Tibial artery (tissue), 4 donors: ENCODE measurements at regions not wholly inside any gene's neighbourhood (a gene's known extent, or its start where the extent isn't known, plus 50 kb on each side); places are given as distances from the start of the nearest gene placed in this dataset.
"Not testable (repeated sequence)": the region's sequence is repeated elsewhere in the genome, so short reads cannot be mapped to it uniquely, and the experiment has no call there.

Experiments used
- DNase-seq, 2 donors: peaks; one replicate each; pipeline ENCODE4 v3.0.0-alpha.2; 2019
- H3K27ac ChIP-seq, 2 donors: fragments of 200-600 bp; sonication (generic) in 1 of 2; 1 replicate in 1 of 2; 2 replicates in 1 of 2; pipeline ENCODE4 v1.5.1; 2018 to 2019; ENCODE audit warnings: mild to moderate bottlenecking in 1 of 2
- H3K27me3 ChIP-seq, 2 donors: fragments of 200-600 bp; sonication (generic) in 1 of 2; one replicate each; pipeline versions ENCODE4 v1.5.1 to v1.6.0; 2016 to 2019
- H3K36me3 ChIP-seq, 3 donors: fragments of 200-600 bp; sonication (generic) in 2 of 3; one replicate each; pipeline ENCODE4 v1.5.1; 2016 to 2019; ENCODE audit warnings: mild to moderate bottlenecking in 2 of 3
- H3K4me1 ChIP-seq, 4 donors: fragments of 200-600 bp; sonication (generic) in 2 of 4; 1 replicate in 3 of 4; 2 replicates in 1 of 4; pipeline ENCODE4 v1.5.1; 2016 to 2019
- H3K4me3 ChIP-seq, 2 donors: fragments of 200-600 bp; sonication (generic) in 1 of 2; 1 replicate in 1 of 2; 2 replicates in 1 of 2; pipeline ENCODE4 v1.5.1; 2018 to 2019; ENCODE audit warnings: mild to moderate bottlenecking in 2 of 2
- H3K9me3 ChIP-seq, 3 donors: fragments of 200-600 bp; sonication (generic) in 1 of 3; one replicate each; pipeline ENCODE4 v1.5.1; 2016 to 2019
- CTCF ChIP-seq, 2 experiments: fragments of 200-600 bp in 1 of 2; fragments of 450-650 bp in 1 of 2; IDR thresholded peaks; one replicate each; pipeline ENCODE4 v1.5.1; 2017 to 2019; ENCODE audit warnings: antibody characterized with exemption in 2 of 2, mild to moderate bottlenecking in 1 of 2, moderate library complexity in 1 of 2
- intact Hi-C: fragments of 100-400 bp; cut with DNase I; formaldehyde crosslinking; loops from one replicate; pipeline ENCODE4 v1.15.0; 2023; ENCODE audit warnings: low total_unique reads

- intact Hi-C loops, result no loop called here
- DNase-seq, result peak in 1 of 2 donors; percentile 57
- no peak overlapping the region for H3K4me3 ChIP-seq
- TF ChIP-seq CTCF (IDR thresholded peaks at IDR 0.05), result no peak
- no peaks in the 10 kb centered on the region for H3K9me3 ChIP-seq
- H3K27ac ChIP-seq, result no peak overlapping the region
- peaks cover 0 to 14% (median 10%) of the 10 kb centered on the region in 4 donors for H3K4me1 ChIP-seq
- no peaks in the 10 kb centered on the region for H3K27me3 ChIP-seq
- H3K36me3 ChIP-seq, result no peaks in the 10 kb centered on the region
These were observed 284.8 kb upstream of the HS6ST1 start for GRCh38 chr2:128603411-128603924.

- Histone ChIP-seq H3K9me3 (no peaks in the 10 kb centered on the region), H3K36me3 (no peaks in the 10 kb centered on the region), H3K27ac (no peak overlapping the region), H3K4me1 (peaks cover 0 to 16% (median 11%) of the 10 kb centered on the region in 4 donors), H3K4me3 (no peak overlapping the region), H3K27me3 (no peaks in the 10 kb centered on the region)
- no peak for TF ChIP-seq CTCF (IDR thresholded peaks at IDR 0.05)
- peak in 1 of 2 donors; percentile 56 for DNase-seq
- intact Hi-C loops, result no loop called here
These were observed 285.4 kb upstream of the HS6ST1 start for GRCh38 chr2:128604045-128604444.

DNA sequence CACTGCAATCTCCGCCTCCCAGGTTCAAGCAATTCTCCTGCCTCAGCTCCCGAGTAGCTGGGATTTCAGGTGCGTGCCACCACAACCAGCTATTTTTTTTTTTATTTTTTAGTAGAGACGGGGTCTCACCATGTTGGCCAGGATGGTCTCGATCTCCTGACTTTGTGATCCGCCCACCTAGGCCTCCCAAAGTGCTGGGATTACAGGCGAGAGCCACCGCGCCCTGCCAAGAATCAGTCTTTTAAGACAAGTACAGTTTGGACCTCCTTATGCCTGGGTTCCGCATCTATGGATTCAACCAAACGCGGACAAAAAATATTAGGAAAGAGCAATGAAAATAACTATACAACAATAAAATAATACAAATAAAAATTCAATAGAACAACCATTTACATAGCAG, 285.9 kb upstream of the HS6ST1 start:
- H3K4me1 ChIP-seq, result peaks cover 0 to 16% (median 11%) of the 10 kb centered on the region in 4 donors
- H3K4me3 ChIP-seq, H3K27me3 ChIP-seq, H3K27ac ChIP-seq, H3K36me3 ChIP-seq, DNase-seq, intact Hi-C loops, H3K9me3 ChIP-seq: not testable (repeated sequence)

- DNase-seq, result peak in 1 of 2 donors; percentile 43
- TF ChIP-seq CTCF (IDR thresholded peaks at IDR 0.05), result no peak
- Histone ChIP-seq H3K4me3 (no peak overlapping the region), H3K9me3 (no peaks in the 10 kb centered on the region), H3K27me3 (no peaks in the 10 kb centered on the region), H3K4me1 (peaks cover 0 to 16% (median 11%) of the 10 kb centered on the region in 4 donors), H3K36me3 (no peaks in the 10 kb centered on the region), H3K27ac (no peak overlapping the region)
- intact Hi-C loops, result no loop called here
These were observed 286.8 kb upstream of the HS6ST1 start for GRCh38 chr2:128605421-128605820.

- Histone ChIP-seq H3K36me3 (no peaks in the 10 kb centered on the region), H3K4me3 (no peak overlapping the region), H3K27ac (no peak overlapping the region), H3K27me3 (no peaks in the 10 kb centered on the region), H3K9me3 (no peaks in the 10 kb centered on the region), H3K4me1 (peaks cover 0 to 16% (median 11%) of the 10 kb centered on the region in 4 donors)
- TF ChIP-seq CTCF (IDR thresholded peaks at IDR 0.05), result no peak
- intact Hi-C loops, result no loop called here
- peak in 1 of 2 donors; percentile 43 for DNase-seq
These were observed 287.3 kb upstream of the HS6ST1 start for GRCh38 chr2:128605931-128606330.

GRCh38 chr2:128606837-128607236, 288.2 kb upstream of the HS6ST1 start:
- no peak overlapping the region for H3K4me3 ChIP-seq
- no peak for TF ChIP-seq CTCF (IDR thresholded peaks at IDR 0.05)
- peak in 1 of 2 donors; percentile 31 for DNase-seq
- H3K36me3 ChIP-seq, result no peaks in the 10 kb centered on the region
- H3K4me1 ChIP-seq, result peaks cover 0 to 16% (median 11%) of the 10 kb centered on the region in 4 donors
- no peaks in the 10 kb centered on the region for H3K27me3 ChIP-seq
- intact Hi-C loops, result no loop called here
- H3K9me3 ChIP-seq, result no peaks in the 10 kb centered on the region
- no peak overlapping the region for H3K27ac ChIP-seq
